MM.1S (cell line): ENCODE measurements at regions not wholly inside any gene's neighbourhood (a gene's known extent, or its start where the extent isn't known, plus 50 kb on each side); places are given as distances from the start of the nearest gene placed in this dataset.

Experiments
- DNase-seq: peaks from one replicate; pipeline ENCODE4 v3.0.0-alpha.2; 2015
- H2AFZ ChIP-seq: fragments of 300-600 bp; sonication (generic); 2 replicates; pipeline ENCODE4 v1.6.0; 2016; ENCODE audit warnings: antibody characterized with exemption, low read length
- H3F3A ChIP-seq: fragments of 300-600 bp; sonication (generic); 2 replicates; pipeline ENCODE4 v1.6.1; 2016; ENCODE audit warnings: mild to moderate bottlenecking, antibody characterized with exemption, low read length, moderate library complexity, mixed read lengths; ENCODE audit not compliant: insufficient read depth
- H3K27ac ChIP-seq: fragments of 300-600 bp; sonication (generic); 2 replicates; pipeline ENCODE4 v1.5.1; 2016; ENCODE audit warnings: mild to moderate bottlenecking, low read length
- H3K27me3 ChIP-seq: fragments of 300-600 bp; sonication (generic); replicated peaks from 2 replicates; pipeline ENCODE4 v1.6.0; 2016; ENCODE audit warnings: low read length; ENCODE audit not compliant: insufficient read depth
- H3K36me3 ChIP-seq: fragments of 300-600 bp; sonication (generic); replicated peaks from 2 replicates; pipeline ENCODE4 v1.6.1; 2016; ENCODE audit warnings: mild to moderate bottlenecking, low read length, mixed read lengths; ENCODE audit not compliant: insufficient read depth
- H3K4me1 ChIP-seq: fragments of 300-600 bp; sonication (generic); 2 replicates; pipeline ENCODE4 v1.6.1; 2016; ENCODE audit warnings: low read length, mixed read lengths
- H3K4me2 ChIP-seq: fragments of 300-600 bp; sonication (generic); 2 replicates; pipeline ENCODE4 v1.6.0; 2016; ENCODE audit warnings: low read depth, low read length
- H3K4me3 ChIP-seq: fragments of 300-600 bp; sonication (generic); 2 replicates; pipeline ENCODE4 v1.5.1; 2016; ENCODE audit warnings: low read length, mixed read lengths
- H3K79me2 ChIP-seq: fragments of 300-600 bp; sonication (generic); 2 replicates; pipeline ENCODE4 v1.6.1; 2016; ENCODE audit warnings: mixed run types, low read length, mixed read lengths
- H3K9ac ChIP-seq: fragments of 300-600 bp; sonication (generic); 2 replicates; pipeline ENCODE4 v1.6.1; 2016; ENCODE audit warnings: low read length, mixed read lengths
- H3K9me2 ChIP-seq: fragments of 300-600 bp; sonication (generic); replicated peaks from 2 replicates; pipeline ENCODE4 v1.6.1; 2016; ENCODE audit warnings: mild to moderate bottlenecking, low read length, mixed read lengths; ENCODE audit not compliant: insufficient read depth
- H3K9me3 ChIP-seq: fragments of 300-600 bp; sonication (generic); replicated peaks from 2 replicates; pipeline ENCODE4 v1.6.1; 2016; ENCODE audit warnings: mild to moderate bottlenecking, low read length, mixed read lengths; ENCODE audit not compliant: insufficient read depth
- H4K20me1 ChIP-seq: fragments of 300-600 bp; sonication (generic); 2 replicates; pipeline ENCODE4 v1.6.1; 2016; ENCODE audit warnings: mild to moderate bottlenecking, low read length, moderate library complexity, mixed read lengths; ENCODE audit not compliant: insufficient read depth
- CTCF ChIP-seq: fragments of 300-600 bp; sonication (generic); IDR thresholded peaks from 2 replicates; pipeline ENCODE4 v1.5.1; 2016; ENCODE audit warnings: antibody characterized with exemption, low read length, mixed read lengths
- EZH2 ChIP-seq: fragments of 300-600 bp; sonication (generic); optimal IDR thresholded peaks from 2 replicates; pipeline ENCODE3; 2017; ENCODE audit warnings: low read depth, mild to moderate bottlenecking, antibody characterized with exemption, low read length, mixed read lengths
- EZH2phosphoT487 ChIP-seq: fragments of 300-600 bp; sonication (generic); IDR thresholded peaks from 2 replicates; pipeline ENCODE4 v1.6.1; 2018; ENCODE audit warnings: antibody characterized with exemption, low read length

GRCh38 chr11:8328848-8329330 is 65.2 kb upstream of the LMO1 start:
- Histone ChIP-seq H3K4me2 (peak overlapping the region; percentile 30; the same call in 1 of the 2 replicates), H4K20me1 (no peaks in the 10 kb centered on the region), H3K27me3 (no peaks in the 10 kb centered on the region), H3K27ac (no peak overlapping the region), H3K4me1 (no peaks in the 10 kb centered on the region), H3K4me3 (no peak overlapping the region), H2AFZ (peak overlapping the region; percentile 43; the same call in 1 of the 2 replicates), H3K79me2 (no peaks in the 10 kb centered on the region), H3K9me3 (no peaks in the 10 kb centered on the region), H3F3A (no peaks in the 10 kb centered on the region), H3K36me3 (no peaks in the 10 kb centered on the region), H3K9me2 (no peaks in the 10 kb centered on the region), H3K9ac (no peak overlapping the region)
- DNase-seq, result peak; percentile 73
- TF ChIP-seq CTCF (peak; percentile 90), EZH2phosphoT487 (no peak), EZH2 (no peak)

GRCh38 chr11:8328231-8328794 is 64.6 kb upstream of the LMO1 start:
- no peaks in the 10 kb centered on the region for H3K4me1 ChIP-seq
- no peaks in the 10 kb centered on the region for H3K79me2 ChIP-seq
- H3K9me3 ChIP-seq, result no peaks in the 10 kb centered on the region
- H3K9me2 ChIP-seq, result no peaks in the 10 kb centered on the region
- no peaks in the 10 kb centered on the region for H3K27me3 ChIP-seq
- no peak for DNase-seq
- H3K36me3 ChIP-seq, result no peaks in the 10 kb centered on the region
- no peak overlapping the region for H3K27ac ChIP-seq
- no peak overlapping the region for H3K4me2 ChIP-seq
- no peak overlapping the region for H3K9ac ChIP-seq
- H3K4me3 ChIP-seq, result no peak overlapping the region
- H2AFZ ChIP-seq, result no peak overlapping the region
- no peaks in the 10 kb centered on the region for H4K20me1 ChIP-seq
- no peaks in the 10 kb centered on the region for H3F3A ChIP-seq
- TF ChIP-seq EZH2 (no peak), EZH2phosphoT487 (no peak), CTCF (no peak)

GRCh38 chr11:8327761-8328192 is 64.1 kb upstream of the LMO1 start:
- no peak for DNase-seq
- Histone ChIP-seq H3K4me3 (no peak overlapping the region), H3K9me2 (no peaks in the 10 kb centered on the region), H3K36me3 (no peaks in the 10 kb centered on the region), H3K4me2 (no peak overlapping the region), H3F3A (no peaks in the 10 kb centered on the region), H3K4me1 (no peaks in the 10 kb centered on the region), H3K9ac (no peak overlapping the region), H2AFZ (no peak overlapping the region), H3K9me3 (no peaks in the 10 kb centered on the region), H3K27me3 (no peaks in the 10 kb centered on the region), H3K27ac (no peak overlapping the region), H4K20me1 (no peaks in the 10 kb centered on the region), H3K79me2 (no peaks in the 10 kb centered on the region)
- TF ChIP-seq EZH2 (no peak), EZH2phosphoT487 (no peak), CTCF (no peak)
